ENCODE measurements at regions not wholly inside any gene's neighbourhood (a gene's known extent, or its start where the extent isn't known, plus 50 kb on each side); places are given as distances from the start of the nearest gene placed in this dataset.

GRCh38 chr4:135207531-135207930 is 1005.9 kb upstream of the PABPC4L start:
- no peak for DNase-seq

- no peak for DNase-seq
These were observed 1002.7 kb upstream of the PABPC4L start for GRCh38 chr4:135204311-135204710.

GRCh38 chr4:135201081-135201480 is 999.5 kb upstream of the PABPC4L start:
- no peak for DNase-seq

- no peak for DNase-seq
These were observed 996.1 kb upstream of the PABPC4L start for GRCh38 chr4:135197641-135198040.

- DNase-seq: no peak
These were observed 992.9 kb upstream of the PABPC4L start for GRCh38 chr4:135194477-135194876.

GRCh38 chr4:135192751-135193535 is 991.4 kb upstream of the PABPC4L start:
- DNase-seq: no peak

- DNase-seq: no peak
These were observed 990.0 kb upstream of the PABPC4L start for GRCh38 chr4:135191596-135191995.

- no peak for DNase-seq
These were observed 984.4 kb upstream of the PABPC4L start for GRCh38 chr4:135186002-135186401.

GRCh38 chr4:135185256-135185655 is 983.7 kb upstream of the PABPC4L start:
- DNase-seq: no peak

GRCh38 chr4:135184715-135185114 is 983.1 kb upstream of the PABPC4L start:
- no peak for DNase-seq

GRCh38 chr4:135177321-135177720 is 975.7 kb upstream of the PABPC4L start:
- no peak for DNase-seq

GRCh38 chr4:135166661-135167060 is 965.1 kb upstream of the PABPC4L start:
- DNase-seq: no peak

- no peak for DNase-seq
These were observed 963.0 kb upstream of the PABPC4L start for GRCh38 chr4:135164601-135165000.

GRCh38 chr4:135144498-135144897 is 942.9 kb upstream of the PABPC4L start:
- no peak for DNase-seq

GRCh38 chr4:135124196-135124595 is 922.6 kb upstream of the PABPC4L start:
- DNase-seq: no peak

- no peak for DNase-seq
These were observed 922.0 kb upstream of the PABPC4L start for GRCh38 chr4:135123632-135124031.

- DNase-seq: no peak
These were observed 920.9 kb upstream of the PABPC4L start for GRCh38 chr4:135122457-135122856.

- no peak for DNase-seq
These were observed 918.6 kb upstream of the PABPC4L start for GRCh38 chr4:135120195-135120594.

GRCh38 chr4:135114079-135114478 is 912.5 kb upstream of the PABPC4L start:
- no peak for DNase-seq

- DNase-seq: no peak
These were observed 896.5 kb upstream of the PABPC4L start for GRCh38 chr4:135098061-135098460.

GRCh38 chr4:135073389-135073788 is 871.8 kb upstream of the PABPC4L start:
- DNase-seq: no peak

GRCh38 chr4:135072553-135072952 is 871.0 kb upstream of the PABPC4L start:
- DNase-seq: no peak

- DNase-seq: no peak
These were observed 863.8 kb upstream of the PABPC4L start for GRCh38 chr4:135065366-135065765.

GRCh38 chr4:135050086-135050717 is 848.6 kb upstream of the PABPC4L start:
- no peak for DNase-seq

- no peak for DNase-seq
These were observed 831.1 kb upstream of the PABPC4L start for GRCh38 chr4:135032670-135033069.
